ENCODE measurements at regions not wholly inside any gene's neighbourhood (a gene's known extent, or its start where the extent isn't known, plus 50 kb on each side); places are given as distances from the start of the nearest gene placed in this dataset.

DNA sequence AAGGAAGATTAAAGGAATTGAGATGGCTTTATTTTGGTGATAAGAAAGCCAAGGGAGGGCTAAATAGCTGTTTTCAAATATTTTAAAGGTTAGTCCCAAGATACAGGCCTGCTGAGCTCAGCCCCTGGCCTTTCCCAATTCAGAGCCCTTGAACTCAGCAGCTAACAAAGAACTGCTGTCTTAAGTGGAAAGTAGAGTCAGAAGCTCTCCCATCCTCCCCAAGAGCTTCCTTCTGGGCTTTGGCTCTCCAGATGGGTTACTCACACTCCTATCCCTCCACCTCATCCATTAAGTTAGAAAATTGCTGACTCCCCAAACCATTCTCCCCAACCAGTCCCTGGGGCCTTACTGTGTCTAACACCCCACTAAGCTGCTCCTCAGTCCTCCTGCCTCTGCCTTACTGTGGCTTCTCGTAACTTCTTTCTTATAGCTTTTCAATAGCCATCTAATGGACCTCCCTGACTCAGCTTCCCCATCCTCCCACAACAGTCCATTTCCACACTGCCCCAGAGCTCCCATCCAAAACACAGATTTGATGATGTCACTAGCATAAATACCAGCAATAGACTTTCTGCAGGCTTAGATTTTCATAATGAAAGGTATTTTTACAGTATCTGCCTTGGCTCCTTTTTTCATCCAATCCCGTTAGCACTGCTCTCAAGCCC, 239.1 kb downstream of the ENC1 start:
- H3K4me3 ChIP-seq (ENCODE audit: control insufficient read depth, low read depth, low read length): no peak overlapping the region
- no peak for DNase-seq (ENCODE audit: low read depth)
- TF ChIP-seq, protein P1, sequence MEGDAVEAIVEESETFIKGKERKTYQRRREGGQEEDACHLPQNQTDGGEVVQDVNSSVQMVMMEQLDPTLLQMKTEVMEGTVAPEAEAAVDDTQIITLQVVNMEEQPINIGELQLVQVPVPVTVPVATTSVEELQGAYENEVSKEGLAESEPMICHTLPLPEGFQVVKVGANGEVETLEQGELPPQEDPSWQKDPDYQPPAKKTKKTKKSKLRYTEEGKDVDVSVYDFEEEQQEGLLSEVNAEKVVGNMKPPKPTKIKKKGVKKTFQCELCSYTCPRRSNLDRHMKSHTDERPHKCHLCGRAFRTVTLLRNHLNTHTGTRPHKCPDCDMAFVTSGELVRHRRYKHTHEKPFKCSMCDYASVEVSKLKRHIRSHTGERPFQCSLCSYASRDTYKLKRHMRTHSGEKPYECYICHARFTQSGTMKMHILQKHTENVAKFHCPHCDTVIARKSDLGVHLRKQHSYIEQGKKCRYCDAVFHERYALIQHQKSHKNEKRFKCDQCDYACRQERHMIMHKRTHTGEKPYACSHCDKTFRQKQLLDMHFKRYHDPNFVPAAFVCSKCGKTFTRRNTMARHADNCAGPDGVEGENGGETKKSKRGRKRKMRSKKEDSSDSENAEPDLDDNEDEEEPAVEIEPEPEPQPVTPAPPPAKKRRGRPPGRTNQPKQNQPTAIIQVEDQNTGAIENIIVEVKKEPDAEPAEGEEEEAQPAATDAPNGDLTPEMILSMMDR (IDR thresholded peaks at IDR 0.05; ENCODE audit: control insufficient read depth, insufficient read depth, low read depth, low read length, missing control alignments): no peak

DNA sequence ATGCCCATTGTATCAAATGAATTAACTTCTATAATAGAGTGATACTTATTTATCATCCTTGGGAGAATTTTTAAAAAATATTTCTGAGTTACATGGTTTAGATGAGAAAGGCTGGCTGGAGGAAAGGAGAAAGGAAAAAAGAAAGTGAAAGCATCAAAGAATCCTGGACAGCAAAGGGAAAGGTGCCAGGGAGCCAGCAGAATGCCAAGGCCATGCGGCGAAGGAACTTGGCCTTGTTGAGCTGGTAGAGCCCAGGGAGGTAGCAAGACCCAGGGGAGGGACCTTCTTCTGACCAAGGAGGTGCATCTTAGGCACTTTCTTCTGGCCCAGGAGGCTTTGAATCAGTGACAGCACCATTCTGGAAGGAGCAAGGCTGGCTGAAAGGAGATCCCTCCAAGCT, 240.5 kb downstream of the ENC1 start:
- TF ChIP-seq, protein P1 (IDR thresholded peaks at IDR 0.05; ENCODE audit: control insufficient read depth, insufficient read depth, low read depth, low read length, missing control alignments): no peak
- H3K4me3 ChIP-seq (ENCODE audit: control insufficient read depth, low read depth, low read length): no peak overlapping the region
- no peak for DNase-seq (ENCODE audit: low read depth)

DNA sequence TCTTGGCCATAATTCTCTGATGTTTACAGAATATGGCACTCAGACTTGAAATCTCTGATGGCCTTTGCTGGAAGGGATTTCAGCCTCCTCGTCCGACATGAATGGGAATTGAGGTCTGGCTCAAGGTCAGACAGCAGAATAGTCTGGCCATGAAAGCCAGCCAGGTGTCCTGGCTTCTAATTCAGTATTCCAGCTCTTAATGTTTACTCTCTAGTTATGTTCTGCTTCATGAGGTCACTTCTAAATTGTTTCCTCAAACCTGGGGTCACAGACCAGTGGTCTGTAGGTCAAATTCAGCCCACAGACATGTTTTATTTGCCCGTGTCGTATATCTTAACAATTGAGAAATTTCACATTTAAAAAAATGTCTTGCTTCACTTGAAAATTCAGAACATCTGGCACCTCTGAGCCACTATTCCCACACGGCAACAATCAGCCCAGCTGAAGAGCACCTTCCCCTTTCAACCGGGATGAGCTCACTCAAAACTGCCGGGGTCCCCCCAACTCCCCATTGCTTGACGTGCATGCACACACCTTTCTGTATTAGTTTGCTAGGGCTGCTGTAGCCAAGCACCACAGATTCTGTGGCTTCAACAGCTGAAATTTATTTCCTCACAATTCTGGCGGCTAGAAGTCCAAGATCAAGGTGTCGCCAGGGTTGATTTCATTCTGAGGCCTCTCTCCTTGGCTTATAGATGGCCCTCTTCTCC, 243.5 kb downstream of the ENC1 start:
- DNase-seq (ENCODE audit: low read depth): no peak
- TF ChIP-seq, protein P1 (IDR thresholded peaks at IDR 0.05; ENCODE audit: control insufficient read depth, insufficient read depth, low read depth, low read length, missing control alignments): no peak
- H3K4me3 ChIP-seq (ENCODE audit: control insufficient read depth, low read depth, low read length): no peak overlapping the region

DNA sequence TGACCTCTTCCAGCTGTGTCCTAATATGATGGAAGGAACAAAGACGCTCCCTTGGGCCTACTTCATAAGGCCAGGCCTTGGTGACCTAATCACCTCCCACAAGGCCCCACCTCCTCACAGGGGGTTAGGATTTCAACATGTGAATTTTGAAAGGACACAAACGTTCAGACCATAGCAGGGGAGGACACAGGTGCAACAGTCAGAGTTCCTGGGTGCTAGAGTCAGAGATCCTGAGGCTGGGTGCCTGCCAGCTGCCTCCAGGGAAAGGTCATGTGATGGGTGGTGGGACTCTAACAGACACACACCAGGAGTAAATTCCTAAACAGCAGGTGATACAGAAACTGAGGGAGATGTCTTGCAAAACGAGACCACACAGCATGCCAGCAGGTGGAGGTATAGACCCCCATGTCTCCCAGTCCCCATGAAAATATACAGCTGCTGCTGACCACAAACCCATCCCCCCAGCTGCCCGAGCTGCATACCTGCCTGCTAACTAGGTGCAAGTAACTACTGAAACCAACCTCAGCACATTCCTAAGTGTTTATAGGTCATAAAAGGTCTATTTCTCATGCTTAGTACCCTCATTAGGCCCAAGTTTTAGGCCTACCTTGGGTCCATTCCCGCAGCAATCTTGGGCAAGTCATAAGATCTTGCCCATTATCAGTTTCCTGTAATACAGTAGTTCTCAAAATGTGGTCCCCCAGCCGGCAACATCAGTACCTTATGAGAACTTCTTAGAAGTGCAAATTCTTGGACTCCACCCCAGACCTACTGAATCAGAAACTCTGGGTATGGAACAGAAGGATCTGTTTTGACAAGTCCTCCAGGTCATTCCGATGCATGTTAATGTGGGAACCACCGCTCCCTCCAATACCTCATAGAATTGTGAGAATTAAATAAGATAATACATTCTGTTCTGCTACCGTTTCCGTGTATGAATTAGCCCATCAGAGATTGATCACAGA, 245.3 kb downstream of the ENC1 start:
- TF ChIP-seq, protein P1 (IDR thresholded peaks at IDR 0.05; ENCODE audit: control insufficient read depth, insufficient read depth, low read depth, low read length, missing control alignments): no peak
- H3K4me3 ChIP-seq (ENCODE audit: control insufficient read depth, low read depth, low read length): no peak overlapping the region
- DNase-seq (ENCODE audit: low read depth): no peak

DNA sequence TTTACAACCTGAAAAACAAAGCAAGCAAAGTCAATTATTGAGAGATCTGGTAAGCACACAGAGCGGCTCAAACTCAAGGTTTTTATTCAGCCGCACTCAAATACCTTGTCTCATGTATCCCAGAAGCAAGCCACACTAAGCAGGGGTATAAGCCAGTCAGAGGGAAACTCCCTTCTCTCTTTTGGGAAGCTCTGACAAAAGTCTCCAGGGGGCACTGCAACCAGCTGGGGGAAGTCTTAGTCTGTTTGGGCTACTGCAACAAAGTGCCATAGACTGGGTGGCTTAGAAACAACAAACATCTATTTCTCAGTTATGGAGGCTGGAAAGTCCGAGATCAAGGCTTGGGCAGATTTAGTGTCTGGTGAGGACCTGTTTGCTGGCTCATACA, 246.0 kb downstream of the ENC1 start:
- no peak overlapping the region for H3K4me3 ChIP-seq (ENCODE audit: control insufficient read depth, low read depth, low read length)
- DNase-seq (ENCODE audit: low read depth): no peak
- TF ChIP-seq, protein P1 (IDR thresholded peaks at IDR 0.05; ENCODE audit: control insufficient read depth, insufficient read depth, low read depth, low read length, missing control alignments): peak; percentile 5

DNA sequence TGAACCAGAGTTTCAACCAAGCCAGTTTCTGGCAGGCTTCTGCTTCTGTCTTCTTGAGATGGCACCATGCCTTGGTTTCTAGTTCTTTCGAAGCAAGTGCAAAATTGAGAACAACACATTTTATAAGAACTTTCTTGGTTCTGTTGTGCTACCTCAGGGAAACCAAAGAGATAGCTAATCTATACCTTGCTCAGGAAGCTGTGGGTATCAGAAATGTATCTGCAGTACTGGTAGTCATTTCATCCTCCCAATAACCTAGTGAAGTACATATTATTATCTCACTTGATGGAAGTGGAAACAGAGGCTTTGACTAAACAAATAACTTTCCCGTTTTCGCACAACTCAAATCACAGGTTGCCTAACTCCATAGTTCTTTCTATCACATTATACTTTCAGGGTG, 246.6 kb downstream of the ENC1 start:
- H3K4me3 ChIP-seq (ENCODE audit: control insufficient read depth, low read depth, low read length): no peak overlapping the region
- TF ChIP-seq, protein P1 (IDR thresholded peaks at IDR 0.05; ENCODE audit: control insufficient read depth, insufficient read depth, low read depth, low read length, missing control alignments): no peak
- no peak for DNase-seq (ENCODE audit: low read depth)
